ENCODE measurements at regions not wholly inside any gene's neighbourhood (a gene's known extent, or its start where the extent isn't known, plus 50 kb on each side); places are given as distances from the start of the nearest gene placed in this dataset.
A peak's percentile ranks its signal among the peaks of the same experiment; 100 is the strongest.

- no peak for TF ChIP-seq ZNF274 (IDR thresholded peaks at IDR 0.05; ENCODE audit: low read depth, low read length)
- no peak overlapping the region for H3K4me3 ChIP-seq (ENCODE audit: low read length)
Measured at GRCh38 chr12:89020121-89020480, 332.2 kb downstream of the DUSP6 start.

- no peak for TF ChIP-seq ZNF274 (IDR thresholded peaks at IDR 0.05; ENCODE audit: low read depth, low read length)
- H3K4me3 ChIP-seq (ENCODE audit: low read length): peak overlapping the region; percentile 3; the same call in 1 of the 2 replicates
Measured at GRCh38 chr12:89019439-89020120, 332.7 kb downstream of the DUSP6 start.

GRCh38 chr12:89016970-89017778 lies 335.1 kb downstream of the DUSP6 start:
- no peak overlapping the region for H3K4me3 ChIP-seq (ENCODE audit: low read length)
- no peak for TF ChIP-seq ZNF274 (IDR thresholded peaks at IDR 0.05; ENCODE audit: low read depth, low read length)

- H3K4me3 ChIP-seq (ENCODE audit: low read length): no peak overlapping the region
- no peak for TF ChIP-seq ZNF274 (IDR thresholded peaks at IDR 0.05; ENCODE audit: low read depth, low read length)
Measured at GRCh38 chr12:89015419-89015818, 336.9 kb downstream of the DUSP6 start.

- no peak overlapping the region for H3K4me3 ChIP-seq (ENCODE audit: low read length)
- no peak for TF ChIP-seq ZNF274 (IDR thresholded peaks at IDR 0.05; ENCODE audit: low read depth, low read length)
Measured at GRCh38 chr12:88998421-88998820, 353.9 kb downstream of the DUSP6 start.

GRCh38 chr12:88996200-88996788 lies 356.0 kb downstream of the DUSP6 start:
- no peak overlapping the region for H3K4me3 ChIP-seq (ENCODE audit: low read length)
- no peak for TF ChIP-seq ZNF274 (IDR thresholded peaks at IDR 0.05; ENCODE audit: low read depth, low read length)

GRCh38 chr12:88994971-88995370 lies 357.3 kb downstream of the DUSP6 start:
- TF ChIP-seq ZNF274 (IDR thresholded peaks at IDR 0.05; ENCODE audit: low read depth, low read length): no peak
- no peak overlapping the region for H3K4me3 ChIP-seq (ENCODE audit: low read length)

GRCh38 chr12:88994537-88994936 lies 357.8 kb downstream of the DUSP6 start:
- no peak overlapping the region for H3K4me3 ChIP-seq (ENCODE audit: low read length)
- TF ChIP-seq ZNF274 (IDR thresholded peaks at IDR 0.05; ENCODE audit: low read depth, low read length): no peak

GRCh38 chr12:88993651-88994050 lies 358.6 kb downstream of the DUSP6 start:
- no peak overlapping the region for H3K4me3 ChIP-seq (ENCODE audit: low read length)
- TF ChIP-seq ZNF274 (IDR thresholded peaks at IDR 0.05; ENCODE audit: low read depth, low read length): no peak

GRCh38 chr12:88986056-88986455 lies 366.2 kb downstream of the DUSP6 start:
- H3K4me3 ChIP-seq (ENCODE audit: low read length): no peak overlapping the region
- TF ChIP-seq ZNF274 (IDR thresholded peaks at IDR 0.05; ENCODE audit: low read depth, low read length): no peak

- TF ChIP-seq ZNF274 (IDR thresholded peaks at IDR 0.05; ENCODE audit: low read depth, low read length): no peak
- H3K4me3 ChIP-seq (ENCODE audit: low read length): no peak overlapping the region
Measured at GRCh38 chr12:88985631-88986030, 366.7 kb downstream of the DUSP6 start.

- no peak for TF ChIP-seq ZNF274 (IDR thresholded peaks at IDR 0.05; ENCODE audit: low read depth, low read length)
- H3K4me3 ChIP-seq (ENCODE audit: low read length): no peak overlapping the region
Measured at GRCh38 chr12:88985011-88985410, 367.3 kb downstream of the DUSP6 start.

- TF ChIP-seq ZNF274 (IDR thresholded peaks at IDR 0.05; ENCODE audit: low read depth, low read length): no peak
Measured at GRCh38 chr12:88982694-88983093, 369.6 kb downstream of the DUSP6 start.

GRCh38 chr12:88977115-88977514 lies 375.2 kb downstream of the DUSP6 start:
- no peak for TF ChIP-seq ZNF274 (IDR thresholded peaks at IDR 0.05; ENCODE audit: low read depth, low read length)

More at GRCh38 chr12:88982694-88983093, 369.6 kb downstream of the DUSP6 start:
- H3K4me3 ChIP-seq (ENCODE audit: low read length): no peak overlapping the region

GRCh38 chr12:88973998-88974397 lies 378.3 kb downstream of the DUSP6 start:
- TF ChIP-seq ZNF274 (IDR thresholded peaks at IDR 0.05; ENCODE audit: low read depth, low read length): no peak

More at GRCh38 chr12:88977115-88977514, 375.2 kb downstream of the DUSP6 start:
- H3K4me3 ChIP-seq (ENCODE audit: low read length): no peak overlapping the region

More at GRCh38 chr12:88973998-88974397, 378.3 kb downstream of the DUSP6 start:
- H3K4me3 ChIP-seq (ENCODE audit: low read length): no peak overlapping the region

All from GM08714 (cell line).